Keratinocyte (primary cell): ENCODE measurements at regions not wholly inside any gene's neighbourhood (a gene's known extent, or its start where the extent isn't known, plus 50 kb on each side); places are given as distances from the start of the nearest gene placed in this dataset.
"Not testable (repeated sequence)": the region's sequence is repeated elsewhere in the genome, so short reads cannot be mapped to it uniquely, and the experiment has no call there.

Source experiments
- DNase-seq: peaks from one replicate; pipeline ENCODE4 v3.0.0-alpha.2; 2011; ENCODE audit warnings: low read depth, missing footprints, low spot score
- FAIRE-seq: peaks from 2 replicates; lab custom pipeline; 2011; peaks lifted over from hg19 to GRCh38; lab: Jason Lieb, UNC
- H2AFZ ChIP-seq: 2 replicates; pipeline ENCODE4 v1.6.0; 2012; ENCODE audit warnings: low read length, control low read depth, inconsistent platforms; ENCODE audit not compliant: control insufficient read depth
- H3K27ac ChIP-seq: 2 replicates; pipeline ENCODE4 v1.5.1; 2011; ENCODE audit warnings: low read length; ENCODE audit not compliant: control insufficient read depth, insufficient read depth
- H3K27me3 ChIP-seq: 3 replicates; pipeline ENCODE4 v1.6.0; 2011; ENCODE audit warnings: low read length; ENCODE audit not compliant: control insufficient read depth, insufficient read depth; ENCODE audit errors: extremely low read depth
- H3K36me3 ChIP-seq, 2 experiments: 2 replicates in 1 of 2; 3 replicates in 1 of 2; pipeline ENCODE4 v1.5.1; 2011; ENCODE audit warnings: low read length in 2 of 2, mild to moderate bottlenecking in 1 of 2; ENCODE audit not compliant: control insufficient read depth in 2 of 2, insufficient read depth in 2 of 2; ENCODE audit errors: extremely low read depth in 1 of 2
- H3K4me1 ChIP-seq: 3 replicates; pipeline ENCODE4 v1.5.1; 2011; ENCODE audit warnings: low read length; ENCODE audit not compliant: control insufficient read depth, insufficient read depth; ENCODE audit errors: extremely low read depth
- H3K4me2 ChIP-seq: 3 replicates; pipeline ENCODE4 v1.6.0; 2011; ENCODE audit warnings: low read depth, low read length; ENCODE audit not compliant: control insufficient read depth, insufficient read depth; ENCODE audit errors: extremely low read depth
- H3K4me3 ChIP-seq, 3 experiments: fragments of 200-600 bp in 1 of 3; sonication (generic) in 1 of 3; 2 replicates in 2 of 3; 3 replicates in 1 of 3; pipeline ENCODE4 v1.5.1; 2011 to 2016; ENCODE audit warnings: low read length in 3 of 3, mild to moderate bottlenecking in 3 of 3, control low read depth in 2 of 3, inconsistent platforms in 1 of 3, low read depth in 1 of 3, mixed read lengths in 1 of 3, mixed run types in 1 of 3, moderate library complexity in 1 of 3; ENCODE audit not compliant: control insufficient read depth in 2 of 3, insufficient read depth in 2 of 3; ENCODE audit errors: extremely low read depth in 1 of 3
- H3K79me2 ChIP-seq: 2 replicates; pipeline ENCODE4 v1.6.0; 2012; ENCODE audit warnings: low read length; ENCODE audit not compliant: control insufficient read depth, insufficient read depth
- H3K9ac ChIP-seq: 3 replicates; pipeline ENCODE4 v1.6.0; 2011; ENCODE audit warnings: low read length; ENCODE audit not compliant: control insufficient read depth, insufficient read depth; ENCODE audit errors: extremely low read depth
- H3K9me1 ChIP-seq: 3 replicates; pipeline ENCODE4 v1.6.0; 2011; ENCODE audit warnings: low read length; ENCODE audit not compliant: control insufficient read depth, insufficient read depth; ENCODE audit errors: extremely low read depth
- H3K9me3 ChIP-seq: 2 replicates; pipeline ENCODE4 v1.5.1; 2012; ENCODE audit warnings: low read depth, low read length; ENCODE audit not compliant: control insufficient read depth
- H4K20me1 ChIP-seq: 3 replicates; pipeline ENCODE4 v1.6.0; 2011; ENCODE audit warnings: low read length; ENCODE audit not compliant: control insufficient read depth, insufficient read depth; ENCODE audit errors: extremely low read depth
- EZH2 ChIP-seq: IDR thresholded peaks from one replicate; pipeline ENCODE4 v1.6.1; 2012; ENCODE audit warnings: inconsistent platforms, mild to moderate bottlenecking, low read length, moderate library complexity
- dilution Hi-C: fragments of 300-500 bp; cut with MboI; formaldehyde crosslinking; loops from one replicate; pipeline ENCODE4 v1.7.0; 2020; ENCODE audit warnings: low sequenced_read_pairs; ENCODE audit not compliant: extremely low pct_ligation_motif_present
- TF ChIP-seq, protein P1 (sequence below), 3 experiments: IDR thresholded peaks in 1 of 3; conservative IDR thresholded peaks in 1 of 3; optimal IDR thresholded peaks in 1 of 3; 2 replicates in 2 of 3; 3 replicates in 1 of 3; pipeline versions ENCODE3 to v1.5.1; 2011; ENCODE audit warnings: low read length in 3 of 3, mild to moderate bottlenecking in 3 of 3, moderate library complexity in 2 of 3, control low read depth in 1 of 3, inconsistent platforms in 1 of 3; ENCODE audit not compliant: insufficient read depth in 2 of 3; ENCODE audit errors: extremely low read depth in 1 of 3

DNA sequence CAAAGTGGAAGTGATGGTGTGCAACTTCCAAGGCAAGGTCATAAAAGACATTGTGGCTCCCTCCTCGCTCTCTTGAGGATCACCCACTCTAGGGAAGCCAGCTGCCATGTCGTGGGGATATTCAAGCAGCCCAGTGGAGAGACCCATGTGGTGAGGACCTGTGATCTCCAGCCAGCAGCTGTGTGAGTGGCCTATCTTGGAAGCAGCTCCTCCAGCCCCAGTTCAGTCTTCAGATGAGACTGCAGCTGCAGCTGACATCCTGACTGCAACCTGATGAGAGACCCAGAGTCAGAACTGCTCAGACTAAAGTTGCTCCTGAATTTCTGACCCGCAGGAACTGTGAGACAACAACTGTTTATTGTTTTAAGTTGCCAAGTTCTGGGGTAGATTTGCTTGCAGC lies 86.4 kb upstream of the GRK3 start:
- Histone ChIP-seq H3K9me1 (no peaks in the 10 kb centered on the region), H3K9me3 (no peaks in the 10 kb centered on the region), H3K4me1 (no peaks in the 10 kb centered on the region), H3K4me2 (no peak overlapping the region), H3K27ac (no peak overlapping the region), H3K4me3 (no peak overlapping the region), H4K20me1 (no peaks in the 10 kb centered on the region), H2AFZ (no peak overlapping the region), H3K79me2 (no peaks in the 10 kb centered on the region), H3K9ac (no peak overlapping the region), H3K36me3 (no peaks in the 10 kb centered on the region), H3K27me3 (no peaks in the 10 kb centered on the region)
- no peak for TF ChIP-seq EZH2
- TF ChIP-seq, protein P1, sequence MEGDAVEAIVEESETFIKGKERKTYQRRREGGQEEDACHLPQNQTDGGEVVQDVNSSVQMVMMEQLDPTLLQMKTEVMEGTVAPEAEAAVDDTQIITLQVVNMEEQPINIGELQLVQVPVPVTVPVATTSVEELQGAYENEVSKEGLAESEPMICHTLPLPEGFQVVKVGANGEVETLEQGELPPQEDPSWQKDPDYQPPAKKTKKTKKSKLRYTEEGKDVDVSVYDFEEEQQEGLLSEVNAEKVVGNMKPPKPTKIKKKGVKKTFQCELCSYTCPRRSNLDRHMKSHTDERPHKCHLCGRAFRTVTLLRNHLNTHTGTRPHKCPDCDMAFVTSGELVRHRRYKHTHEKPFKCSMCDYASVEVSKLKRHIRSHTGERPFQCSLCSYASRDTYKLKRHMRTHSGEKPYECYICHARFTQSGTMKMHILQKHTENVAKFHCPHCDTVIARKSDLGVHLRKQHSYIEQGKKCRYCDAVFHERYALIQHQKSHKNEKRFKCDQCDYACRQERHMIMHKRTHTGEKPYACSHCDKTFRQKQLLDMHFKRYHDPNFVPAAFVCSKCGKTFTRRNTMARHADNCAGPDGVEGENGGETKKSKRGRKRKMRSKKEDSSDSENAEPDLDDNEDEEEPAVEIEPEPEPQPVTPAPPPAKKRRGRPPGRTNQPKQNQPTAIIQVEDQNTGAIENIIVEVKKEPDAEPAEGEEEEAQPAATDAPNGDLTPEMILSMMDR (optimal IDR thresholded peaks at IDR 0.05 in 1 of 3, IDR thresholded peaks at IDR 0.05 in 1 of 3, conservative IDR thresholded peaks at IDR 0.05 in 1 of 3; ENCODE audit: extremely low read depth in 1 of 3, insufficient read depth in 2 of 3, low read length in 3 of 3), result no peak
- DNase-seq (no peak), FAIRE-seq (no peak)
- dilution Hi-C loops, result no loop called here

DNA sequence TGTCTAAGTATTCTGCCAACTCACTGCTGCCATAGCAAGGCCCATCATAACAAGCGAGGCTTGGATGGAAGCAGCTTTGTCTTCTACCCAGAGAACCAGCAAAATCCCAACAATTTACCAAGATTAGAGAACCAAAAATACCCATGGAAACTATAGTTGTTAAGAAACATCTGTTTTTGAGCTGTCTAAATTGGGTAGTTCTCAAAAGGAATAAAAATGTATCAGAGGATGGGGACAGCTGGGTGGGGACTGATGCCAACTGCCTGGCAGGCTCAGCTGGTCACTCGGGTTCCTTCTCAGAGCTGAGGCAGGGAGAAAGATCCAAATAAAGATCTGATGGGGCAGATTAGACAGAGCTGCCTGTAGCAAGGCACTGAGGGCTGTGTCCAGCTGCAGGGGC lies 85.9 kb upstream of the GRK3 start:
- H4K20me1 ChIP-seq, result no peaks in the 10 kb centered on the region
- TF ChIP-seq EZH2, result no peak
- TF ChIP-seq, protein P1 (optimal IDR thresholded peaks at IDR 0.05 in 1 of 3, IDR thresholded peaks at IDR 0.05 in 1 of 3, conservative IDR thresholded peaks at IDR 0.05 in 1 of 3; ENCODE audit: extremely low read depth in 1 of 3, insufficient read depth in 2 of 3, low read length in 3 of 3), result no peak
- H3K79me2 ChIP-seq, result no peaks in the 10 kb centered on the region
- H3K4me1 ChIP-seq, result no peaks in the 10 kb centered on the region
- no peak overlapping the region for H3K9ac ChIP-seq
- no peaks in the 10 kb centered on the region for H3K9me1 ChIP-seq
- no peak overlapping the region for H3K27ac ChIP-seq
- dilution Hi-C loops, result no loop called here
- H3K4me2 ChIP-seq, result no peak overlapping the region
- H2AFZ ChIP-seq, result no peak overlapping the region
- H3K9me3 ChIP-seq, result no peaks in the 10 kb centered on the region
- H3K27me3 ChIP-seq, result no peaks in the 10 kb centered on the region
- H3K36me3 ChIP-seq, result no peaks in the 10 kb centered on the region
- FAIRE-seq (no peak), DNase-seq (no peak)
- H3K4me3 ChIP-seq, result no peak overlapping the region

DNA sequence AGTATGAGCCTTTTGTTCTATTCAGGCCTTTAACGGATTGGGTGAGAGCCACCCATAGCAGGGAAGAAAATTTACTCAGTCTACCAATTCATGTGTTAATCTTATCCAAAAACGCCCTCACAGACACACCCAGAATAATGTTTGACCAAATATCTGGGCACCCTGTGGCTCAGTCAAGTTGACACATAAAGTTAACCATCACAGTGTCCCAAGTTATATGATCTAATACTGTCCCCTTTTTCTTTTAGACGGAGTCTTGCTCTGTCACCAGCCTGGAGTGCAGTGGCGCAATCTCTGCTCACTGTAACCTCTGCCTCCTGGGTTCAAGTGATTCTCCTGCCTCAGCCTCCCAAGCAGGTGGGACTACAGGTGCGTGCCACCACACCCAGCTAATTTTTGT lies 83.6 kb upstream of the GRK3 start:
- H3K79me2 ChIP-seq, FAIRE-seq, H3K27me3 ChIP-seq, dilution Hi-C loops, H4K20me1 ChIP-seq, H2AFZ ChIP-seq, H3K4me3 ChIP-seq, H3K9me3 ChIP-seq, H3K27ac ChIP-seq, H3K4me2 ChIP-seq, H3K4me1 ChIP-seq, H3K36me3 ChIP-seq, DNase-seq, H3K9me1 ChIP-seq, H3K9ac ChIP-seq: not testable (repeated sequence)
